GM19467 (cell line): ENCODE measurements at regions not wholly inside any gene's neighbourhood (a gene's known extent, or its start where the extent isn't known, plus 50 kb on each side); places are given as distances from the start of the nearest gene placed in this dataset.

ENCODE experiments used
- ATAC-seq: cut with Tn5 transposase; IDR thresholded peaks from one replicate; pipeline ENCODE4 v1.9.1; 2021; ENCODE audit warnings: mild to moderate bottlenecking, moderate library complexity; ENCODE audit not compliant: unreplicated experiment

- ATAC-seq = no peak
These were observed 89.1 kb downstream of the BBS10 start for GRCh38 chr12:76259106-76259505.

- ATAC-seq = no peak
These were observed 91.3 kb downstream of the BBS10 start for GRCh38 chr12:76256904-76257303.

GRCh38 chr12:76256321-76256720 lies 91.9 kb downstream of the BBS10 start:
- no peak for ATAC-seq

- ATAC-seq = no peak
These were observed 92.5 kb downstream of the BBS10 start for GRCh38 chr12:76255692-76256091.

GRCh38 chr12:76255281-76255680 lies 92.9 kb downstream of the BBS10 start:
- ATAC-seq = no peak

GRCh38 chr12:76252031-76252430 lies 96.2 kb downstream of the BBS10 start:
- ATAC-seq = no peak

- no peak for ATAC-seq
These were observed 98.0 kb downstream of the BBS10 start for GRCh38 chr12:76250256-76250655.

- no peak for ATAC-seq
These were observed 98.7 kb downstream of the BBS10 start for GRCh38 chr12:76249501-76249900.

GRCh38 chr12:76247992-76248391 lies 100.2 kb downstream of the BBS10 start:
- no peak for ATAC-seq

GRCh38 chr12:76247026-76247646 lies 101.1 kb downstream of the BBS10 start:
- no peak for ATAC-seq

- no peak for ATAC-seq
These were observed 101.6 kb downstream of the BBS10 start for GRCh38 chr12:76246611-76247010.

GRCh38 chr12:76244300-76244699 lies 103.9 kb downstream of the BBS10 start:
- ATAC-seq = no peak

- no peak for ATAC-seq
These were observed 105.2 kb downstream of the BBS10 start for GRCh38 chr12:76242813-76243550.

- no peak for ATAC-seq
These were observed 106.8 kb downstream of the BBS10 start for GRCh38 chr12:76241371-76241770.

GRCh38 chr12:76240281-76240680 lies 107.9 kb downstream of the BBS10 start:
- no peak for ATAC-seq

- ATAC-seq = no peak
These were observed 109.5 kb downstream of the BBS10 start for GRCh38 chr12:76238688-76239087.

GRCh38 chr12:76237086-76237701 lies 111.0 kb downstream of the BBS10 start:
- no peak for ATAC-seq

GRCh38 chr12:76236640-76237039 lies 111.6 kb downstream of the BBS10 start:
- ATAC-seq = no peak

- no peak for ATAC-seq
These were observed 113.5 kb downstream of the BBS10 start for GRCh38 chr12:76234741-76235140.

GRCh38 chr12:76232013-76232412 lies 116.2 kb downstream of the BBS10 start:
- no peak for ATAC-seq

GRCh38 chr12:76226956-76227355 lies 121.3 kb downstream of the BBS10 start:
- ATAC-seq = no peak

GRCh38 chr12:76226397-76226796 lies 121.8 kb downstream of the BBS10 start:
- no peak for ATAC-seq
